Karpas-422 (cell line): ENCODE measurements at regions not wholly inside any gene's neighbourhood (a gene's known extent, or its start where the extent isn't known, plus 50 kb on each side); places are given as distances from the start of the nearest gene placed in this dataset.
"Not testable (repeated sequence)": the region's sequence is repeated elsewhere in the genome, so short reads cannot be mapped to it uniquely, and the experiment has no call there.

ENCODE experiments used
- DNase-seq: peaks from one replicate; pipeline ENCODE4 v3.0.0-alpha.2; 2015
- H2AFZ ChIP-seq: fragments of 200-600 bp; sonication (generic); 2 replicates; pipeline ENCODE4 v1.6.1; 2014; ENCODE audit warnings: antibody characterized with exemption, low read length, mixed read lengths
- H3K27ac ChIP-seq: fragments of 200-600 bp; sonication (generic); 2 replicates; pipeline ENCODE4 v1.5.1; 2014; ENCODE audit warnings: mild to moderate bottlenecking, low read length, moderate library complexity
- H3K27me3 ChIP-seq: fragments of 200-600 bp; sonication (generic); 2 replicates; pipeline ENCODE4 v1.6.1; 2014; ENCODE audit warnings: low read length, mixed read lengths
- H3K36me3 ChIP-seq: fragments of 200-600 bp; sonication (generic); 2 replicates; pipeline ENCODE4 v1.6.1; 2014; ENCODE audit warnings: low read length, mixed read lengths; ENCODE audit not compliant: insufficient read depth
- H3K4me1 ChIP-seq: fragments of 200-600 bp; sonication (generic); 2 replicates; pipeline ENCODE4 v1.6.1; 2014; ENCODE audit warnings: mild to moderate bottlenecking, low read length, mixed read lengths
- H3K4me2 ChIP-seq: fragments of 200-600 bp; sonication (generic); 2 replicates; pipeline ENCODE4 v1.6.1; 2014; ENCODE audit warnings: low read length, low read depth, mild to moderate bottlenecking; ENCODE audit not compliant: poor library complexity, severe bottlenecking
- H3K4me3 ChIP-seq: fragments of 200-600 bp; sonication (generic); 2 replicates; pipeline ENCODE4 v1.5.1; 2014; ENCODE audit warnings: mild to moderate bottlenecking, antibody characterized with exemption, low read length, mixed read lengths
- H3K79me2 ChIP-seq: fragments of 200-600 bp; sonication (generic); 2 replicates; pipeline ENCODE4 v1.6.1; 2014; ENCODE audit warnings: mild to moderate bottlenecking, low read length, mixed read lengths
- H3K9ac ChIP-seq: fragments of 200-600 bp; sonication (generic); 2 replicates; pipeline ENCODE4 v1.6.0; 2014; ENCODE audit warnings: low read length
- H3K9me2 ChIP-seq: fragments of 200-600 bp; sonication (generic), shearing (Covaris generic); replicated peaks from 2 replicates; pipeline ENCODE4 v1.6.0; 2014; ENCODE audit warnings: mild to moderate bottlenecking, low read length, moderate library complexity; ENCODE audit not compliant: insufficient read depth
- H3K9me3 ChIP-seq: fragments of 300-700, 200-600 bp; sonication (generic); 2 replicates; pipeline ENCODE4 v1.6.1; 2014; ENCODE audit warnings: low read length, mixed read lengths
- H4K20me1 ChIP-seq: fragments of 200-600 bp; sonication (generic); 2 replicates; pipeline ENCODE4 v1.6.1; 2014; ENCODE audit warnings: mild to moderate bottlenecking, antibody characterized with exemption, low read length, low read depth; ENCODE audit not compliant: insufficient read depth

GRCh38 chr5:143638654-143639053 lies 173.3 kb upstream of the HMHB1 start:
- Histone ChIP-seq H3K27me3 (no peaks in the 10 kb centered on the region), H3K4me3 (no peak overlapping the region), H3K9me2 (no peaks in the 10 kb centered on the region), H3K79me2 (no peaks in the 10 kb centered on the region), H3K36me3 (no peaks in the 10 kb centered on the region), H3K4me2 (no peak overlapping the region), H4K20me1 (no peaks in the 10 kb centered on the region), H3K4me1 (no peaks in the 10 kb centered on the region), H2AFZ (no peak overlapping the region), H3K9ac (no peak overlapping the region), H3K27ac (no peak overlapping the region), H3K9me3 (no peaks in the 10 kb centered on the region)
- no peak for DNase-seq

GRCh38 chr5:143636931-143637528 lies 174.9 kb upstream of the HMHB1 start:
- H3K36me3 ChIP-seq: no peaks in the 10 kb centered on the region
- no peak overlapping the region for H3K4me3 ChIP-seq
- H3K4me2 ChIP-seq: no peak overlapping the region
- H3K79me2 ChIP-seq: no peaks in the 10 kb centered on the region
- no peaks in the 10 kb centered on the region for H3K4me1 ChIP-seq
- DNase-seq: no peak
- no peaks in the 10 kb centered on the region for H3K9me2 ChIP-seq
- no peaks in the 10 kb centered on the region for H4K20me1 ChIP-seq
- no peak overlapping the region for H3K27ac ChIP-seq
- H3K27me3 ChIP-seq: no peaks in the 10 kb centered on the region
- H3K9ac ChIP-seq: no peak overlapping the region
- no peaks in the 10 kb centered on the region for H3K9me3 ChIP-seq
- H2AFZ ChIP-seq: no peak overlapping the region

- Histone ChIP-seq H3K4me2 (no peak overlapping the region), H3K9me2 (no peaks in the 10 kb centered on the region), H3K4me3 (no peak overlapping the region), H3K9me3 (no peaks in the 10 kb centered on the region), H3K79me2 (no peaks in the 10 kb centered on the region), H3K27me3 (no peaks in the 10 kb centered on the region), H3K4me1 (no peaks in the 10 kb centered on the region), H3K9ac (no peak overlapping the region), H4K20me1 (no peaks in the 10 kb centered on the region), H3K36me3 (no peaks in the 10 kb centered on the region), H2AFZ (no peak overlapping the region), H3K27ac (no peak overlapping the region)
- no peak for DNase-seq
Observed at GRCh38 chr5:143635888-143636287, 176.1 kb upstream of the HMHB1 start.

- H2AFZ ChIP-seq: no peak overlapping the region
- H3K9me2 ChIP-seq: no peaks in the 10 kb centered on the region
- H3K36me3 ChIP-seq: no peaks in the 10 kb centered on the region
- no peaks in the 10 kb centered on the region for H3K79me2 ChIP-seq
- H3K4me3 ChIP-seq: no peak overlapping the region
- H3K27me3 ChIP-seq: no peaks in the 10 kb centered on the region
- DNase-seq: no peak
- H3K9ac ChIP-seq: no peak overlapping the region
- H3K27ac ChIP-seq: no peak overlapping the region
- H4K20me1 ChIP-seq: no peaks in the 10 kb centered on the region
- H3K9me3 ChIP-seq: no peaks in the 10 kb centered on the region
- no peak overlapping the region for H3K4me2 ChIP-seq
- H3K4me1 ChIP-seq: no peaks in the 10 kb centered on the region
Observed at GRCh38 chr5:143635146-143635752, 176.7 kb upstream of the HMHB1 start.

GRCh38 chr5:143634689-143635088 lies 177.3 kb upstream of the HMHB1 start:
- no peaks in the 10 kb centered on the region for H4K20me1 ChIP-seq
- no peak overlapping the region for H2AFZ ChIP-seq
- H3K4me3 ChIP-seq: no peak overlapping the region
- H3K9me3 ChIP-seq: no peaks in the 10 kb centered on the region
- no peak overlapping the region for H3K9ac ChIP-seq
- no peak overlapping the region for H3K4me2 ChIP-seq
- H3K79me2 ChIP-seq: no peaks in the 10 kb centered on the region
- peaks cover under 1% of the 10 kb centered on the region; the same call in 1 of the 2 replicates for H3K4me1 ChIP-seq
- H3K36me3 ChIP-seq: no peaks in the 10 kb centered on the region
- no peak overlapping the region for H3K27ac ChIP-seq
- no peak for DNase-seq
- H3K27me3 ChIP-seq: no peaks in the 10 kb centered on the region
- no peaks in the 10 kb centered on the region for H3K9me2 ChIP-seq

- Histone ChIP-seq H3K4me3 (no peak overlapping the region), H3K79me2 (no peaks in the 10 kb centered on the region), H2AFZ (no peak overlapping the region), H3K4me2 (no peak overlapping the region), H4K20me1 (no peaks in the 10 kb centered on the region), H3K9me2 (no peaks in the 10 kb centered on the region), H3K36me3 (no peaks in the 10 kb centered on the region), H3K4me1 (peaks cover 7% of the 10 kb centered on the region), H3K9me3 (no peaks in the 10 kb centered on the region), H3K27ac (no peak overlapping the region), H3K27me3 (no peaks in the 10 kb centered on the region), H3K9ac (no peak overlapping the region)
- DNase-seq: no peak
Observed at GRCh38 chr5:143629871-143630659, 181.9 kb upstream of the HMHB1 start.

GRCh38 chr5:143625048-143625447 lies 186.9 kb upstream of the HMHB1 start:
- not testable (repeated sequence) for H3K27ac ChIP-seq, H3K27me3 ChIP-seq, H3K4me1 ChIP-seq, H3K4me3 ChIP-seq, H3K9me3 ChIP-seq, H3K36me3 ChIP-seq, DNase-seq, H3K9me2 ChIP-seq, H4K20me1 ChIP-seq, H3K9ac ChIP-seq, H2AFZ ChIP-seq, H3K79me2 ChIP-seq, H3K4me2 ChIP-seq

- H3K9me3 ChIP-seq: no peaks in the 10 kb centered on the region
Observed at GRCh38 chr5:143624465-143624864, 187.5 kb upstream of the HMHB1 start.

More at GRCh38 chr5:143624465-143624864, 187.5 kb upstream of the HMHB1 start:
- H3K9ac ChIP-seq: no peak overlapping the region
- H3K27ac ChIP-seq: no peak overlapping the region
- DNase-seq: no peak
- no peaks in the 10 kb centered on the region for H4K20me1 ChIP-seq
- H3K79me2 ChIP-seq: no peaks in the 10 kb centered on the region
- H3K4me3 ChIP-seq: no peak overlapping the region
- H3K4me2 ChIP-seq: no peak overlapping the region
- no peaks in the 10 kb centered on the region for H3K27me3 ChIP-seq
- H3K36me3 ChIP-seq: no peaks in the 10 kb centered on the region
- H2AFZ ChIP-seq: no peak overlapping the region
- H3K4me1 ChIP-seq: peaks cover 5% of the 10 kb centered on the region
- H3K9me2 ChIP-seq: no peaks in the 10 kb centered on the region
